ENCODE measurements at regions not wholly inside any gene's neighbourhood (a gene's known extent, or its start where the extent isn't known, plus 50 kb on each side); places are given as distances from the start of the nearest gene placed in this dataset.
"Not testable (repeated sequence)": the region's sequence is repeated elsewhere in the genome, so short reads cannot be mapped to it uniquely, and the experiment has no call there.

- no peak for DNase-seq (ENCODE audit: low spot score)
These were observed 229.8 kb upstream of the TEX13C start for GRCh38 chrX:125089761-125090445.

- DNase-seq (ENCODE audit: low spot score), result no peak
These were observed 225.8 kb upstream of the TEX13C start for GRCh38 chrX:125093852-125094251.

DNA sequence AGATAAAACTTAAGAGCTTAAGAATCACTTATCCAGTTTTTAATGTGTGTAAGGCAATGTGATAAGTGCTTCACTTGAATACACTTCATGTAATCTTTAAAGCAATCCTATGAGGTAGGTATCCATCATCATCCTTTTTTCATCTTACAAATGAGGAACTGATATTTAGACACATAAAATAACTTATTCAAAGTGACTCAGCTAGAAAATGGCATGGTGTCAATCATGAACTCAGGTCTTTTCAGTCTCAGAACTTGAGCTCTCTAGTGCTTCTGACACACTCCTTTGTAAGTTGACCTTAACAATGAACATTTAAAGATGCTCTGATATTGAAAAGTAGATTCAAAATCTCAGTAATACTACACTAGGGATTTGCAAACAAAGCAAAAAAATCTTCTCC, 224.8 kb upstream of the TEX13C start:
- DNase-seq (ENCODE audit: low spot score), result no peak

DNA sequence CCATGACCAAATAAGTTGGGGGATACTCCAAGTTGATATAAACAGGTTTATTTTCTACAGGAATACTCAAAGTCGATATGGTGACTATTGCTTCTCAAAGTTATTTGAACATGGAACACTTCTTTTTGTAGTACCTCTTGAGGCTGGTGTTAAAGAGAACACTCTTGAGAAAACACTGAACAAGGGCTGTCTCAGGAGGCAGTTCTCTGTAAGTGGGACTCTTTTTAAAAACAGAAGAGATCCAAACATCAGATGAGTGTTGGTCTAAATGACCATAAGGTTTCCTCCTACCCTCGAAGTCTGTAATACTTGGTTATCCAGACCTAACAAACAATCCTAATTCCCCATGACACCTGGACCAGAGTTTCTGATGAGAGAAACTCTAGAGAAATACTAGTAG, 223.2 kb upstream of the TEX13C start:
- no peak for DNase-seq (ENCODE audit: low spot score)

DNA sequence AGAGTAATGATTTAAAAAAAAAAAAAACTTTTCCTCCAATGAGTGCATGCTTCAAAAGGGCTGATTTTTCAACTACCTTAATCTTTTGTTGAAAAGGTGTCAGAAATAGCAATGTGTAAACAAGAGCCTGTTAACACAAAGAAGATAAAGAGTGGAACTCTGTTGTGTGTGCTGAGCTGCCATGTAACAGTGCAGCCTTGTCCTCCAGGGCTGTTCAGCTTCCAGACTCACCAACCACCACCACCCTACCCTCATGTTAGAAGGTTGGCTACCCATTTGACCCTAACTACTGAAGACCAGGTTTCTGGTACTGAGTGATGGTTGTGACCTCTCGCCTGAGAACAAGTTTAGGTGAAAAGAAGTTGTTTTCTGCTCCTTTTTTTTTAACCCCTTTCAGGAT, 222.8 kb upstream of the TEX13C start:
- no peak for DNase-seq (ENCODE audit: low spot score)

DNA sequence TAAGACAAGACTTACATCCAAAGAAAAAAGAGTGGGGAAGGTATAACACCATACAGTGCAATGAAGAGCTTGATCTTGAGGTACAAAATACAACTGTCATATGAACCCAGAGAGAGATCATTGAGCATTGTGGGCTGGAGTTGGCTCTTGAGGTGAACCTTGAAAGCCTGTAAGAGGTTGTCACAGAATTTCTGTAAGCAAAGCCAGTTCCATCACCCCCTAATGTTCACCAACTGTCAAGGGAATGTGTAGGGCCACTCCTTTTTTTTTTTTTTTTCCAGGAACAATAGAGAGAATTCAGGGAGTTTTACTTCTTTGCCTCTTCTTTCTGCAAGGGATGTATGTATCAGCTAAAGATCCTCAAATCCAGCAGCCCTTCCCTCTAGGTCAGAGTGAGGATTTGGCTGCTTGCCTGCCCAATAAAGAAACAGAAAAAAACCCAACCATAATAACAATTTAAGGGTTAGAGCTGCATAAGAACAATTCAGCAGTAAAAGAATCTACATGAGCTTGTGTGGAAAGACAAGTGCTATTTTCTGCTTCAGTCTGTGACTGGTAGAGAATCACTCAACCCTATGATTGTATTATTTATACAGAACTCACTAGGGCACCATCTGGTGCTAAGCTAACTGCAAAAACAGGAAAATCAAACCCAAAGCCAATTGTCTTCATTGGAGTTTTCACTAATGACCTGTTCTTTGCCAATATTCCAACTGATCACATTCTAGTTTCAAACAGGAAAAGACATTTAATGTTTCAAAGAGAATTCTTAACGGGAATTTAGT, 217.5 kb upstream of the TEX13C start:
- no peak for DNase-seq (ENCODE audit: low spot score)

DNA sequence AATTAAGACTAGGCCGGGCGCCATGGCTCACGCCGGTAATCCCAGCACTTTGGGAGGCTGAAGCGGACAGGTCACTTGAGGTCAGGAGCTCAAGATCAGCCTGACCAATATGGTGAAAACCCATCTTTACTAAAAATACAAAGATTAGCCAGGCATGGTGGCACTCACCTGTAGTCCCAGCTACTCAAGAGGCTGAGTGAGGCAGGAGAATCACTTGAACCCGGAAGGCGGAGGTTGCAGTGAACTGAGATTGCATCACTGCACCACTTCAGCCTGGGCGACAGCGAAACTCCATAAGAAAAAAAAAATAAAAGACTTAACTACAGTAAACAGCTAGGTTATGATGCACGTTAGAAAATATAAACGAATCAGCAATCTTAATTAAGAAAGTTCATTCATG, 216.0 kb upstream of the TEX13C start:
- DNase-seq (ENCODE audit: low spot score), result no peak

DNA sequence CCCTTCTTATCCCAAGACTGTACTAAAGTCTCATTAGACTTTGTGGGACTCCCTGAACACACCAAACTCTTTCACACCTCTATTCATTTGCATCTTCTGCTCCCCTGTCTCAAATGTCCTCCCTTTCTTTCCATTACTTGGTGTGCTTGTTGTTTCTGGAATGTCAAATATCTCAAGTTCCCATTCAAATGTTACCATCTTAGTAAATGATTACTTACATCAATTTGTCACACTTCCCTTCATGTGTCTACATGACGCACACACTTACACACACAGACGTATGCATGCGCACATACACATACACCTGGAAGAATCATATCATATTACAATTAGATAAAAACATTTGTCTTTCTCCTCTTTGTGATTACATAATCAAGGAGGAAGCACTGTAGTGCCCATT, 210.8 kb upstream of the TEX13C start:
- DNase-seq (ENCODE audit: low spot score), result no peak

GRCh38 chrX:125131164-125131563, 188.5 kb upstream of the TEX13C start:
- DNase-seq (ENCODE audit: low spot score), result no peak

DNA sequence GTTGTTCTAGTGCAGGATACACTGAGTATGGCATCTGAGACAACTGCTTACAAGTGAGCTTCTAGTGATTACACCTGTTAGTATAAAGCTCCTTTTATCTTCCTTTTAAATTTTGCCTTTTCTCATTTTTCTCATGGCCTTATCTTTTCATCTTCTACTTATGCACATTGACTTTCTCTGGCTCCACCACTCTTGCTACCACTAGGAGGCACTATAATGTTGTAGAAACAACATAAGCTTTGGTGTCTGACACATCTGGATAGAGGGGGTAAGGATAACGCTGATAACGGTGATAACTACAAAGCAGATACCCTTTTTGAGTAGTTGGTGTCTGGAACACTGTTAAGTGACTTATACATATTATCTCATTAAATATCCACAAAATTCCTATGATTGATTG, 187.4 kb upstream of the TEX13C start:
- no peak for DNase-seq (ENCODE audit: low spot score)

DNA sequence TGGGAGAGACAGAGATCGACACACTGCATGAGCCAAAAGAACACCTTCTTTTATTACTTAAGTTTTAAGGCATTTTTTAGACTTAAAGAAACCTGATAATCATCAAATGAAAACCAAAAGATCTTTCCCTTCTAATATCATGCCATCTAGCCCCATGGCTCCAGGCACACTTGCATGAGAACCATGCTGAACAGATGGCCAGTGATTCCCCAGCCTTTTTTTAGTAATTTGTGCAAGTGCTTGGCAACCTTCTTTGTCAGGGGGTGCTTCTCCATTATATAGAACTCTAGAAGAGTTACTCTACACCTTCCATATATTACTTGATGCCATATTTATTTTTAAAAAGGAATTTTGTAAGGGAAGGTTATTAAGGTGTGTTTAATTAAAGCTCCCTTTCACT, 182.2 kb upstream of the TEX13C start:
- no peak for DNase-seq (ENCODE audit: low spot score)

- no peak for DNase-seq (ENCODE audit: low spot score)
These were observed 169.4 kb upstream of the TEX13C start for GRCh38 chrX:125150231-125150630.

DNA sequence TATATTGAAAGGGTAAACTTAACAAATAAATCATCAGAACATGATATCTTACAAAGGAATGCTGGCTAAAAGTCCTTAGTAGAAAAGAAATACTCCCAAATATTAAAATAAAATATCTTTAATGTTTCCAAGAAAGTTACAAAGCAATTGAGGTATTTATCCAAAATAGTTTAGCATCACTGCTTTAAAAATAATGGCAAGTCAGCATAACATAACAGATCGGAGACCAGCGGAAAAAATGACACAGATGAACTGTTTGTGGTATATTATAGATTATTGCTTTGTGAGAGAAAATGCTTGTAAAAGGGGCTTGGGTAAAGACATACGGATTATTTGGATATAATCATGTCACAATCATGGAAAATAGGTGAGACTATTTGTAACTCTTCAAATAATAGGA, 168.5 kb upstream of the TEX13C start:
- DNase-seq (ENCODE audit: low spot score), result no peak

DNA sequence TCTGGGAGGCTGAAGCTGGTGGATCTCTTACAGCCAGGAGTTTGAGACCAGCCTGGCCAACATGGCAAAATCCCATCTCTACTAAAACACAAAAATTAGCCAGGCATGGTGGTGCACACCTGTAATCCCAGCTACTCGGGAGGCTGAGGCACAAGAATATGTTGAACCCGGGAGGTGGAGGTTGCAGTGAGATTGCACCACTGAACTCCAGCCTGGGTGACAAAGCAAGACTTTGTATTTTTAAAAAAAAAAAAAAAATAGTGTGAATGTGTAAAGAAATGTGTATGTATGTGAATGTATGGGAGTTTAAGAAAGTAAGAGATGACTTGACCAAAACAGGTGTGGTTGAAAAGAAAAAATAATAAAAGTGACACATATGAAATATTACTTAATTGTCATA, 167.7 kb upstream of the TEX13C start:
- no peak for DNase-seq (ENCODE audit: low spot score)

DNA sequence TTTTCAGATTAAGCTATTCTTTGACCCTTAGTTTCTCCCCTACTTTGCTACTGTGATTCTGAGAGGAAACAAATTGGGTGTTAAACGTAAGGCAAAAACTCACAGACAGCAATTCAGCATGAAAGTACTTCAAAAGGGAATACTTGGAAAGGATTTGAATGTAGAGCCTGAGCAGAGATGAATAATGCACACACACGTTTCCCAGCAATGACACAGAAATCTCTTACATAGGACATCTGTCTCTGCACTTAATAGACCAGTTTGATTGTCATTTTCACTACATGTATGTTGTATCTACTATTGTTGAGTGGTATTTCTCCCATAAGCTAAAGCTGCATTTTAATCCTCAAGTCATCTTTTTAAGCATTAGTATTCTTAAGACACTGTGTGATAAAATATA, 166.1 kb upstream of the TEX13C start:
- DNase-seq (ENCODE audit: low spot score), result no peak

- not testable (repeated sequence) for DNase-seq (ENCODE audit: low spot score)
These were observed 165.1 kb upstream of the TEX13C start for GRCh38 chrX:125154288-125155257.

GRCh38 chrX:125155296-125156033, 164.2 kb upstream of the TEX13C start:
- not testable (repeated sequence) for DNase-seq (ENCODE audit: low spot score)

DNA sequence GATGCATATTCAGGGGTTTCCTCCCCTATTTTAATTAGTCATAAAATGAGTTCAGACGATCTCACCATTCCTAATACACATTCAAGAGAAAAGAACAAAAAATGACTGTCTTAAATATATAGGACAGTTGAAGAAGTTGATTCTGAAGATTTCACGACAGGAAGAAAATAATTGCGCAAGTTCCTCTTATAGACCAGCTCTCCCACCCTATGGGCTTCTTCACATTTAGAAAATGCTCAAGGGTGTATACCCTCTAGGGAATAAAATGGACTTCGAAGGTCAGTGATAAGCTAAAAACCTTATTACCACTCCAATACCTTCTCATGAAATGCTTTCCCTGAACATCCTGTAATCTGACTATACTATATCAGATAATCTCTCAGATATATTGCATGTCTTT, 149.2 kb upstream of the TEX13C start:
- DNase-seq (ENCODE audit: low spot score), result no peak

DNA sequence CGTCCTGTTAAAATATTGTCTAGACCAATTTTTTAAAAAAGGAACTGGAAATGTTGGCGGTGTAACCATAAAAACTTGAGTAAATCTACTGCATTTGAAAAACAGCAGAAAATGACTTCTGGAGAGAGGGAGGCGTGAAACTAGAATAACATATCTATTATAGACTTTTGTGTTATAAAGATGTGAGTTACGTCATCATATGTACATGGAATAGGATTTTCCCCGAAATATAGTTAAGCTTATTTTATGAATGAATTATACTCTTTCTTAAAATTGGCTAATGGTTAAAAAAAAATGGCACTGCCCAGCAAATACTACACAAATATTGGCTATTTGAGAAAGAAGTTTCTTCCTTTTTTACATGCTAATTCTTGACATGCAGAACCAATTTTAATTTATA, 147.1 kb upstream of the TEX13C start:
- no peak for DNase-seq (ENCODE audit: low spot score)

DNA sequence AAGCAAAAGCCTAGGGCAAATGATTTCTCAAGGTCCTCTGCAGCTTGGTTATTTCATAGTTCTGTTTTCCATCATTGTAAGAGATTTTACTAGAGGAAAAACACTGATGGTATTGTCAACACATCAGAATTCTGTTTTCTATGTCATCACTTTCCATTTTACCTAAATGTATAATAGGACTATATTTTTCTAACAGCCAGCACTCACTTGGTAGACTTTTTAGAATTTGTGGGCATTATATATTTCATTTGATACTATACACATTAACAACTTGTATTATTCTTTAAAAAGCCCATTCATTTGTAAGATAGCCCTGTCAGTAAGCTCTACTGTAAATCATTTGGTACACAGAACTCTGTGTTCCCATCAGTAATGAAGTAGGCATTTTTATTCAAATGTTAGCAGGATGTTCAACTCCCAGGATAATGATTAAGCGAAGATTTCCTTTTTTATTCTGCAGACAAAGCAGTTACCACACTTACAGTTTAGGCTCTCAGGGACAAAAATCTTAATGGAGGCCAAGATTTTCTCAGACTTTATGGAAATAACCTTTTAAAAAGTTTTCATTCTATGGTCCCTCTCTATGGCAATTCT, 143.6 kb upstream of the TEX13C start:
- no peak for DNase-seq (ENCODE audit: low spot score)

DNA sequence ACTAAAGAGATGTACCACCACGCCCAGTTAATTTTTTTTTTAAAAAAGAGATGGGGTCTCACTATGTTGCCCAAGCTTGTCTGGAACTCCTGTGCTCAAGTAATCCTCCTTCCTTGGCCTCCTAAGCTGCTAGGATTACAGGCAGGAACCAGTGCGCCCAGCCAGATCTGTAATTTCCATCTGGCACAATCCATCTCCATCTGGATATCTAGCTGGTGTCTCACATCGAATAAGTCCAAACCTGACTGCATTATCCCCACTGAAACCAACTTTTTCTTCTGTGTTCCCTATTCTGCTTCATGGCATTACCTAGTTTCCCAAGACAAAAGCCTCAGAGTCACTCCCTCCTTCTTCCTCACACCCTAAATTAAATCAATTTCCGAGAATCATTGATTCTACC, 125.8 kb upstream of the TEX13C start:
- no peak for DNase-seq (ENCODE audit: low spot score)

DNA sequence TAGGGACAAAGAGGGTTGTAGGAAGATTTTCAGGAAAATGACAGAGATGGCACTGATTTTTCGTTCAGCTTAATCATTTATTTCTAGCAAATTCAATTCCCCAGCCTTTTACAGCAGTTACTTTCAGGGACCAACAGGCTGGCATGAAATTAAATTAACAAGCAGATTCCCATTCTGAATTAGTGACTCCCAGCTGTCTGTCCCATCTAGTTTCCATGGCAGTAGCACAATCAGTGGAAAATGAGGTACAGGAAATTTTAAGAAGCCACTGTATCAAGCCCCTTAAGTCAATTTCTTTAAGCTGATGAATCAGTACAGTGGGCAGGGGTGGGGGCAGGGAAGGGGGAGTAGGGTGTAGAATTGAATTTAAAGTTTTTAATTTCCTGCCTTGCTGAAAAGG, 121.1 kb upstream of the TEX13C start:
- no peak for DNase-seq (ENCODE audit: low spot score)
